H1 (cell line): ENCODE measurements at regions not wholly inside any gene's neighbourhood (a gene's known extent, or its start where the extent isn't known, plus 50 kb on each side); places are given as distances from the start of the nearest gene placed in this dataset.

Source experiments
- CTCF ChIA-PET: fragments of 300-600 bp; sonication (Branson Sonifier 250); formaldehyde crosslinking; loops from one replicate; lab custom pipeline; 2021; ENCODE audit not compliant: partially characterized antibody; lab: Charles Lee
- POLR2A ChIA-PET: fragments of 300-600 bp; sonication (Branson Sonifier 250); formaldehyde crosslinking; loops from one replicate; lab custom pipeline; 2021; ENCODE audit warnings: inconsistent platforms; ENCODE audit not compliant: partially characterized antibody; lab: Charles Lee
- DNase-seq, 2 experiments: peaks; one replicate each; pipeline versions ENCODE4 v3.0.0 to v3.0.0-alpha.2; 2010 to 2022; ENCODE audit warnings: low spot score in 2 of 2, low read depth in 1 of 2, mixed read lengths in 1 of 2
- FAIRE-seq: peaks from 2 replicates; lab custom pipeline; 2011; peaks lifted over from hg19 to GRCh38; lab: Jason Lieb, UNC
- H2AFZ ChIP-seq: 2 replicates; pipeline ENCODE4 v1.8.1; 2012; ENCODE audit warnings: low read length, inconsistent platforms
- H2AK5ac ChIP-seq: 2 replicates; pipeline ENCODE4 v1.6.1; 2013; ENCODE audit warnings: low read depth, low read length
- H2BK120ac ChIP-seq: replicated peaks from 2 replicates; pipeline ENCODE3; 2013; ENCODE audit warnings: low read depth, low read length, inconsistent platforms
- H2BK12ac ChIP-seq: 2 replicates; pipeline ENCODE4 v1.6.1; 2013; ENCODE audit warnings: low read depth, low read length
- H2BK15ac ChIP-seq: 2 replicates; pipeline ENCODE4 v1.6.1; 2013; ENCODE audit warnings: low read length
- H2BK20ac ChIP-seq: 2 replicates; pipeline ENCODE4 v1.6.1; 2013; ENCODE audit warnings: low read length
- H2BK5ac ChIP-seq: 2 replicates; pipeline ENCODE4 v1.6.1; 2013; ENCODE audit warnings: low read depth, low read length
- H3K14ac ChIP-seq: 2 replicates; pipeline ENCODE4 v1.6.1; 2013; ENCODE audit warnings: inconsistent platforms; ENCODE audit not compliant: insufficient read length
- H3K18ac ChIP-seq: 2 replicates; pipeline ENCODE4 v1.6.1; 2013; ENCODE audit warnings: low read length; ENCODE audit errors: extremely low read depth
- H3K23ac ChIP-seq: 2 replicates; pipeline ENCODE4 v1.6.1; 2013; ENCODE audit warnings: inconsistent platforms; ENCODE audit not compliant: insufficient read length
- H3K23me2 ChIP-seq: 2 replicates; pipeline ENCODE4 v1.6.1; 2013; ENCODE audit warnings: low read depth, low read length
- H3K27ac ChIP-seq: 2 replicates; pipeline ENCODE4 v1.6.1; 2011; ENCODE audit warnings: low read depth, low read length, inconsistent platforms
- H3K27me3 ChIP-seq, 4 experiments: replicated peaks in 1 of 4; 1 replicate in 1 of 4; 2 replicates in 3 of 4; pipeline versions ENCODE4 v1.6.1 to v1.8.1; 2011 to 2013; ENCODE audit warnings: low read length in 3 of 4, mild to moderate bottlenecking in 3 of 4, inconsistent platforms in 2 of 4, mixed read lengths in 2 of 4, moderate library complexity in 1 of 4; ENCODE audit not compliant: control insufficient read depth in 3 of 4, insufficient read depth in 3 of 4; ENCODE audit errors: extremely low read depth in 1 of 4
- H3K36me3 ChIP-seq, 4 experiments: 2 replicates each; pipeline versions ENCODE4 v1.6.1 to v1.8.1; 2011 to 2013; ENCODE audit warnings: mild to moderate bottlenecking in 4 of 4, low read length in 3 of 4, moderate library complexity in 2 of 4, control low read depth in 1 of 4, inconsistent platforms in 1 of 4; ENCODE audit not compliant: insufficient read depth in 4 of 4, control insufficient read depth in 2 of 4
- H3K4ac ChIP-seq: replicated peaks from 2 replicates; pipeline ENCODE3; 2013; ENCODE audit warnings: low read length, low read depth, mixed read lengths, inconsistent platforms; ENCODE audit not compliant: insufficient read length
- H3K4me1 ChIP-seq, 4 experiments: replicated peaks in 1 of 4; 1 replicate in 1 of 4; 2 replicates in 3 of 4; pipeline versions ENCODE4 v1.6.1 to v1.8.1; 2011 to 2013; ENCODE audit warnings: low read length in 3 of 4, inconsistent platforms in 2 of 4, mixed read lengths in 1 of 4; ENCODE audit not compliant: insufficient read depth in 4 of 4, control insufficient read depth in 3 of 4
- H3K4me2 ChIP-seq, 2 experiments: 2 replicates each; pipeline versions ENCODE4 v1.6.1 to v1.8.1; 2011 to 2013; ENCODE audit warnings: low read depth in 2 of 2, low read length in 2 of 2, control low read depth in 1 of 2, inconsistent platforms in 1 of 2, mild to moderate bottlenecking in 1 of 2; ENCODE audit not compliant: insufficient read depth in 1 of 2
- H3K4me3 ChIP-seq, 4 experiments: fragments of 200-600, 300-600 bp in 1 of 4; sonication (generic), shearing (Covaris generic), sonication (Bioruptor Twin) in 1 of 4; 2 replicates each; pipeline versions ENCODE4 v1.5.1 to v1.8.1; 2011 to 2016; ENCODE audit warnings: low read length in 4 of 4, low read depth in 3 of 4, control low read depth in 2 of 4, inconsistent platforms in 2 of 4, mild to moderate bottlenecking in 2 of 4, mixed read lengths in 1 of 4, moderate library complexity in 1 of 4; ENCODE audit not compliant: insufficient read depth in 2 of 4; ENCODE audit errors: extremely low read depth in 1 of 4
- H3K56ac ChIP-seq: replicated peaks from 2 replicates; pipeline ENCODE3; 2013; ENCODE audit warnings: low read depth, mild to moderate bottlenecking, mixed read lengths, low read length, inconsistent platforms; ENCODE audit not compliant: insufficient read length
- H3K79me1 ChIP-seq: 2 replicates; pipeline ENCODE4 v1.6.1; 2013; ENCODE audit warnings: low read depth, low read length, control low read depth
- H3K79me2 ChIP-seq, 2 experiments: 2 replicates each; pipeline versions ENCODE4 v1.6.1 to v1.8.1; 2012 to 2013; ENCODE audit warnings: low read length in 2 of 2, mild to moderate bottlenecking in 2 of 2, inconsistent platforms in 1 of 2; ENCODE audit not compliant: insufficient read depth in 2 of 2, control insufficient read depth in 1 of 2
- H3K9ac ChIP-seq, 4 experiments: replicated peaks in 1 of 4; 1 replicate in 1 of 4; 2 replicates in 3 of 4; pipeline versions ENCODE4 v1.6.1 to v1.8.1; 2011 to 2013; ENCODE audit warnings: low read depth in 3 of 4, low read length in 3 of 4, control low read depth in 2 of 4, mild to moderate bottlenecking in 2 of 4, moderate library complexity in 2 of 4, inconsistent platforms in 1 of 4; ENCODE audit errors: extremely low read depth in 1 of 4
- H3K9me3 ChIP-seq, 2 experiments: 2 replicates each; pipeline versions ENCODE4 v1.6.1 to v1.8.1; 2012 to 2013; ENCODE audit warnings: mild to moderate bottlenecking in 2 of 2, moderate library complexity in 2 of 2, control low read depth in 1 of 2, inconsistent platforms in 1 of 2, low read depth in 1 of 2, low read length in 1 of 2, mixed read lengths in 1 of 2; ENCODE audit not compliant: insufficient read depth in 2 of 2
- H4K20me1 ChIP-seq, 2 experiments: replicated peaks in 1 of 2; 2 replicates each; pipeline versions ENCODE3 to v1.8.1; 2011 to 2013; ENCODE audit warnings: inconsistent platforms in 2 of 2, low read length in 2 of 2, mild to moderate bottlenecking in 1 of 2; ENCODE audit not compliant: insufficient read depth in 2 of 2, control insufficient read depth in 1 of 2
- H4K5ac ChIP-seq: 2 replicates; pipeline ENCODE4 v1.6.1; 2013; ENCODE audit warnings: low read length, low read depth, mixed read lengths, inconsistent platforms; ENCODE audit not compliant: insufficient read length
- H4K8ac ChIP-seq: 2 replicates; pipeline ENCODE4 v1.8.0; 2013; ENCODE audit warnings: mild to moderate bottlenecking, moderate library complexity, low read length, inconsistent platforms; ENCODE audit not compliant: insufficient read depth; ENCODE audit errors: extremely low read depth
- H4K91ac ChIP-seq: replicated peaks from 2 replicates; pipeline ENCODE3; 2013; ENCODE audit warnings: low read length, mixed read lengths, inconsistent platforms; ENCODE audit not compliant: insufficient read length
- ASH2L ChIP-seq: fragments of 200-600, 300-600 bp; sonication (generic); IDR thresholded peaks from one replicate; pipeline ENCODE4 v1.7.1; 2017; ENCODE audit warnings: low read length
- KDM5A ChIP-seq: fragments of 200-600 bp; IDR thresholded peaks from 2 replicates; pipeline ENCODE4 v1.7.1; 2012; ENCODE audit warnings: mild to moderate bottlenecking, low read length, inconsistent platforms, mixed read lengths
- MAFK ChIP-seq: IDR thresholded peaks from 2 replicates; pipeline ENCODE4 v1.6.1; 2012; ENCODE audit warnings: low read depth, mild to moderate bottlenecking, improper control_type of control experiment, low read length
- POLR2A ChIP-seq, 2 experiments: IDR thresholded peaks; 1 replicate in 1 of 2; 2 replicates in 1 of 2; pipeline ENCODE4 v1.6.1; 2011; ENCODE audit warnings: low read depth in 2 of 2, low read length in 2 of 2, mild to moderate bottlenecking in 2 of 2; ENCODE audit errors: control extremely low read depth in 1 of 2
- RFX5 ChIP-seq: IDR thresholded peaks from 2 replicates; pipeline ENCODE4 v1.6.1; 2011; ENCODE audit warnings: low read depth, low read length, improper control_type of control experiment, borderline replicate concordance
- RXRA ChIP-seq: IDR thresholded peaks from 2 replicates; pipeline ENCODE4 v1.6.1; 2011; ENCODE audit warnings: low read depth, mild to moderate bottlenecking, low read length, moderate library complexity; ENCODE audit not compliant: insufficient read depth
- TAF1 ChIP-seq: IDR thresholded peaks from 2 replicates; pipeline ENCODE4 v1.6.1; 2011; ENCODE audit warnings: mild to moderate bottlenecking, low read depth, low read length
- TBP ChIP-seq: IDR thresholded peaks from 2 replicates; pipeline ENCODE4 v1.6.1; 2011; ENCODE audit warnings: low read depth, low read length, improper control_type of control experiment
- USF2 ChIP-seq: IDR thresholded peaks from 2 replicates; pipeline ENCODE4 v1.6.1; 2011; ENCODE audit warnings: low read length, improper control_type of control experiment
- WGBS, 2 experiments: shearing (Covaris generic) in 1 of 2; methylation state at CpG; one replicate each; pipeline versions ENCODE4 v1.1.6 to v1.1.7; 2013 to 2015; ENCODE audit warnings: low lambda C conversion rate in 2 of 2, mixed read lengths in 2 of 2, inconsistent platforms in 1 of 2, low coverage in 1 of 2, missing lambda C conversion rate in 1 of 2; ENCODE audit not compliant: insufficient replicate concordance in 2 of 2, insufficient coverage in 1 of 2, insufficient read length in 1 of 2; ENCODE audit errors: extremely low coverage in 1 of 2, missing lambda C conversion rate in 1 of 2; 5-methylcytosine and 5-hydroxymethylcytosine counted together

- no peak overlapping the region for H3K9ac ChIP-seq
- TF ChIP-seq USF2: no peak
- no peak for TF ChIP-seq TBP
- TF ChIP-seq POLR2A (IDR thresholded peaks at IDR 0.05; ENCODE audit: control extremely low read depth in 1 of 2, low read depth in 2 of 2, low read length in 2 of 2): no peak
- no peak for TF ChIP-seq TAF1
- no peak for TF ChIP-seq ASH2L
- no peak for TF ChIP-seq KDM5A
- no peak for TF ChIP-seq RFX5
- TF ChIP-seq RXRA: no peak
- no peak for TF ChIP-seq MAFK
- no peak overlapping the region for H3K4me2 ChIP-seq
- H3K56ac ChIP-seq: no peak overlapping the region
- H2BK20ac ChIP-seq: no peak overlapping the region
- H3K4me1 ChIP-seq: peaks cover 0 to 7% (median 3%) of the 10 kb centered on the region in 4 experiments; a peak in 3 of 7 replicates
- no peaks in the 10 kb centered on the region for H3K79me1 ChIP-seq
- peaks cover 1% of the 10 kb centered on the region; the same call in 1 of the 2 replicates for H3K23me2 ChIP-seq
- H2BK120ac ChIP-seq: no peak overlapping the region
- no peak for FAIRE-seq
- CTCF ChIA-PET: interaction anchor here (1.1 to 6.4 kb wide), 3 partner anchors 8 to 46 kb away, joined by 4 to 41 read pairs (median 37); no protein-coding TSS in a partner anchor
- no peak overlapping the region for H4K91ac ChIP-seq
- H3K36me3 ChIP-seq: no peaks in the 10 kb centered on the region
- H3K4me3 ChIP-seq: no peak overlapping the region
- H2BK15ac ChIP-seq: no peak overlapping the region
- POLR2A ChIA-PET: no interaction called here
- no peak for DNase-seq
- H3K27ac ChIP-seq: no peak overlapping the region
- H4K5ac ChIP-seq: no peak overlapping the region
- H2AK5ac ChIP-seq: no peak overlapping the region
- H4K8ac ChIP-seq: no peak overlapping the region
- H3K23ac ChIP-seq: no peak overlapping the region
- no peaks in the 10 kb centered on the region for H3K79me2 ChIP-seq
- no peak overlapping the region for H3K18ac ChIP-seq
- H2BK12ac ChIP-seq: no peak overlapping the region
- H4K20me1 ChIP-seq: no peaks in the 10 kb centered on the region
- H3K9me3 ChIP-seq: no peaks in the 10 kb centered on the region
- H3K4ac ChIP-seq: no peak overlapping the region
- 95% methylated on average over 2 of the region's 2 CpGs; no CpG with 5 or more reads in 1 of the 2 experiments for WGBS, 2 experiments
- H2BK5ac ChIP-seq: no peak overlapping the region
- H3K27me3 ChIP-seq: no peaks in the 10 kb centered on the region
- no peak overlapping the region for H2AFZ ChIP-seq
- H3K14ac ChIP-seq: no peak overlapping the region
Measured at GRCh38 chr11:116650052-116650451, 122.7 kb downstream of the BUD13 start.
